ENCODE measurements at regions not wholly inside any gene's neighbourhood (a gene's known extent, or its start where the extent isn't known, plus 50 kb on each side); places are given as distances from the start of the nearest gene placed in this dataset.

DNA sequence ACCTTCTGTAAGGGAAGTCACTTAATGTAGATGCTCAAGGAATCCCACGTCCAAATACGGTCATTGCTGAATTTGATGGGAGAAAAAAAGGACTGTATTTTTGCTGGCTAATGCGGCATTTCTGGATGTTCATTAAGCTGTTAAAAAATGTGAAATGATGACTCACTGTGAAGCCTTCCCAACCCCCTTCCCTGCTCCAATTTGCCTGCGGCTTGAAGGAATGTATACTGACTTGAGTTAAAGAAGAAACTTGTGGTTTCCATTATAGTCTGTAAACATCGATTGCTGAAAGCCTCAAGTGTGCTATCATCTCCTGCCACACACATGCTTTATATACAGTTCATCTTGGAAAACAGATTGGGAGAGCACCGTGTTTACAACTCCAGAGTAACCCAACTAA, 249.1 kb upstream of the JAG1 start (continued):
- TF ChIP-seq, protein P1, sequence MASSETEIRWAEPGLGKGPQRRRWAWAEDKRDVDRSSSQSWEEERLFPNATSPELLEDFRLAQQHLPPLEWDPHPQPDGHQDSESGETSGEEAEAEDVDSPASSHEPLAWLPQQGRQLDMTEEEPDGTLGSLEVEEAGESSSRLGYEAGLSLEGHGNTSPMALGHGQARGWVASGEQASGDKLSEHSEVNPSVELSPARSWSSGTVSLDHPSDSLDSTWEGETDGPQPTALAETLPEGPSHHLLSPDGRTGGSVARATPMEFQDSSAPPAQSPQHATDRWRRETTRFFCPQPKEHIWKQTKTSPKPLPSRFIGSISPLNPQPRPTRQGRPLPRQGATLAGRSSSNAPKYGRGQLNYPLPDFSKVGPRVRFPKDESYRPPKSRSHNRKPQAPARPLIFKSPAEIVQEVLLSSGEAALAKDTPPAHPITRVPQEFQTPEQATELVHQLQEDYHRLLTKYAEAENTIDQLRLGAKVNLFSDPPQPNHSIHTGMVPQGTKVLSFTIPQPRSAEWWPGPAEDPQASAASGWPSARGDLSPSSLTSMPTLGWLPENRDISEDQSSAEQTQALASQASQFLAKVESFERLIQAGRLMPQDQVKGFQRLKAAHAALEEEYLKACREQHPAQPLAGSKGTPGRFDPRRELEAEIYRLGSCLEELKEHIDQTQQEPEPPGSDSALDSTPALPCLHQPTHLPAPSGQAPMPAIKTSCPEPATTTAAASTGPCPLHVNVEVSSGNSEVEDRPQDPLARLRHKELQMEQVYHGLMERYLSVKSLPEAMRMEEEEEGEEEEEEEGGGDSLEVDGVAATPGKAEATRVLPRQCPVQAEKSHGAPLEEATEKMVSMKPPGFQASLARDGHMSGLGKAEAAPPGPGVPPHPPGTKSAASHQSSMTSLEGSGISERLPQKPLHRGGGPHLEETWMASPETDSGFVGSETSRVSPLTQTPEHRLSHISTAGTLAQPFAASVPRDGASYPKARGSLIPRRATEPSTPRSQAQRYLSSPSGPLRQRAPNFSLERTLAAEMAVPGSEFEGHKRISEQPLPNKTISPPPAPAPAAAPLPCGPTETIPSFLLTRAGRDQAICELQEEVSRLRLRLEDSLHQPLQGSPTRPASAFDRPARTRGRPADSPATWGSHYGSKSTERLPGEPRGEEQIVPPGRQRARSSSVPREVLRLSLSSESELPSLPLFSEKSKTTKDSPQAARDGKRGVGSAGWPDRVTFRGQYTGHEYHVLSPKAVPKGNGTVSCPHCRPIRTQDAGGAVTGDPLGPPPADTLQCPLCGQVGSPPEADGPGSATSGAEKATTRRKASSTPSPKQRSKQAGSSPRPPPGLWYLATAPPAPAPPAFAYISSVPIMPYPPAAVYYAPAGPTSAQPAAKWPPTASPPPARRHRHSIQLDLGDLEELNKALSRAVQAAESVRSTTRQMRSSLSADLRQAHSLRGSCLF (CRISPR knock-in tag; IDR thresholded peaks at IDR 0.05; ENCODE audit: borderline replicate concordance), result no peak
- no peak for TF ChIP-seq SAFB2 (CRISPR knock-in tag; IDR thresholded peaks at IDR 0.05; ENCODE audit: borderline replicate concordance, low read depth)
- TF ChIP-seq HNRNPK (IDR thresholded peaks at IDR 0.05; ENCODE audit: low read depth, low read length, poor library complexity, severe bottlenecking), result no peak
- no peak for TF ChIP-seq KDM4B (CRISPR knock-in tag; IDR thresholded peaks at IDR 0.05)
- TF ChIP-seq ZFP82 (CRISPR knock-in tag; IDR thresholded peaks at IDR 0.05; ENCODE audit: borderline replicate concordance), result no peak
- no peak for TF ChIP-seq ZNF878 (CRISPR knock-in tag; IDR thresholded peaks at IDR 0.05)
- TF ChIP-seq PAF1 (CRISPR knock-in tag; IDR thresholded peaks at IDR 0.05), result no peak
- TF ChIP-seq NR2C2 (CRISPR knock-in tag; IDR thresholded peaks at IDR 0.05; ENCODE audit: borderline replicate concordance), result no peak

DNA sequence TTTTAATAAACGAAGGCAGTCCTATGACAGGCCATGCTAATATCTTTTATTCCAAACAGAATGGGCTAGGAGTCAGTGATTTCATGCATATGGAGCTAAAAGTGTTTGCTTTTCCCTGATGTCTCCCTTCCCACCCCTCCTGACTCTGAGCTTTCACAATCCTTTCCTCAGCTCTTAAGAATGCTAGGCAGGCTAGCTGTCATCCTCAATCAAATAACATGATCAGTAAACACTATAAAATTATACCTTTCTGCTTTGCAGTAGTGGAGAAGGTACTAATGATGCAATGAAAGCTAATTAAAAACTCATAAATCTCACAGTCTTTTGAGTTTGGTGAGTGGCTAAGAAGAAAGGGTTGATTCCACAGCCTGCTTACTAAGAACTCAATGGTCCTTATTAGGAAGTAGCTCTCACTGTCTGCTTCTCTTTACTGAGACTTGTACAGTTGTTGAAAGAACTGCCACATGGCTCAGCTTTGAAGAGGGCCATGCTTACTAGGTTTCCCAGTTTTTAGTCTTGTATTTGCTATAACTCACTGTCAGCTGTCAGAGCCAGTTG, 250.9 kb upstream of the JAG1 start:
- ChIA-PET CTCF (ENCODE audit: low intra/inter-chr PET ratio, low total read pairs) (no interaction called here), POLR2A (no interaction called here)
- no peak overlapping the region for H2AFZ ChIP-seq (ENCODE audit: low read length)
- no peaks in the 10 kb centered on the region for H4K20me1 ChIP-seq (ENCODE audit: insufficient read depth, low read length)
- no peak overlapping the region for H3K9ac ChIP-seq (ENCODE audit: insufficient read depth, low read depth, low read length)
- intact Hi-C loops (cut with micrococcal nuclease; ENCODE audit: unreplicated experiment), result no loop called here
- in situ Hi-C loops (cut with HindIII; ENCODE audit: extremely low pct_ligation_motif_present, low pct_unique_long_range_greater_than_20kb), result no loop called here
- 6% methylated on average over 1 of the region's 1 CpG for WGBS (ENCODE audit: low lambda C conversion rate)
- ATAC-seq (no peak), DNase-seq (ENCODE audit: low spot score) (no peak), FAIRE-seq (no peak)
- H3K27me3 ChIP-seq (ENCODE audit: control insufficient read depth in 1 of 2, insufficient read depth in 2 of 2, low read length in 2 of 2), result peaks cover 0 to 7% of the 10 kb centered on the region in 2 experiments; a peak in 1 of 5 replicates
- BruUV-seq (replicated peaks), result no TSS peak
- no peaks in the 10 kb centered on the region for H3K79me2 ChIP-seq (ENCODE audit: insufficient read depth, low read length)
- H3K9me3 ChIP-seq (ENCODE audit: low read length), result no peaks in the 10 kb centered on the region
- H3K4me2 ChIP-seq (ENCODE audit: low read depth, low read length), result no peak overlapping the region
- no peak overlapping the region for H3K4me3 ChIP-seq (replicated peaks in 1 of 3; ENCODE audit: insufficient read depth in 1 of 3, low read depth in 2 of 3, low read length in 3 of 3)
- H3K27ac ChIP-seq (ENCODE audit: extremely low read length, insufficient read depth, low read length), result no peak overlapping the region
- H3K4me1 ChIP-seq (ENCODE audit: insufficient read depth, low read length), result no peaks in the 10 kb centered on the region
- H3K36me3 ChIP-seq (replicated peaks in 1 of 2; ENCODE audit: control insufficient read depth in 1 of 2, insufficient read depth in 2 of 2, low read length in 2 of 2), result no peaks in the 10 kb centered on the region
- TF ChIP-seq SATB2 (CRISPR knock-in tag; IDR thresholded peaks at IDR 0.05) (no peak), ZFP36L2 (CRISPR knock-in tag; IDR thresholded peaks at IDR 0.05) (no peak), ZNF224 (CRISPR knock-in tag; IDR thresholded peaks at IDR 0.05) (no peak), DMAP1 (CRISPR knock-in tag; IDR thresholded peaks at IDR 0.05) (no peak), ZNF713 (CRISPR knock-in tag; IDR thresholded peaks at IDR 0.05) (no peak), ZNF496 (CRISPR knock-in tag; IDR thresholded peaks at IDR 0.05; ENCODE audit: insufficient replicate concordance) (no peak), POLR2G (IDR thresholded peaks at IDR 0.05; ENCODE audit: low read depth, low read length) (no peak), GTF3A (CRISPR knock-in tag; conservative IDR thresholded peaks at IDR 0.05) (no peak), FOXO1 (CRISPR knock-in tag; IDR thresholded peaks at IDR 0.05) (no peak)
- TF ChIP-seq, protein P2, sequence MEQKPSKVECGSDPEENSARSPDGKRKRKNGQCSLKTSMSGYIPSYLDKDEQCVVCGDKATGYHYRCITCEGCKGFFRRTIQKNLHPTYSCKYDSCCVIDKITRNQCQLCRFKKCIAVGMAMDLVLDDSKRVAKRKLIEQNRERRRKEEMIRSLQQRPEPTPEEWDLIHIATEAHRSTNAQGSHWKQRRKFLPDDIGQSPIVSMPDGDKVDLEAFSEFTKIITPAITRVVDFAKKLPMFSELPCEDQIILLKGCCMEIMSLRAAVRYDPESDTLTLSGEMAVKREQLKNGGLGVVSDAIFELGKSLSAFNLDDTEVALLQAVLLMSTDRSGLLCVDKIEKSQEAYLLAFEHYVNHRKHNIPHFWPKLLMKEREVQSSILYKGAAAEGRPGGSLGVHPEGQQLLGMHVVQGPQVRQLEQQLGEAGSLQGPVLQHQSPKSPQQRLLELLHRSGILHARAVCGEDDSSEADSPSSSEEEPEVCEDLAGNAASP (CRISPR knock-in tag; IDR thresholded peaks at IDR 0.05; ENCODE audit: borderline replicate concordance), result no peak
